ENCODE measurements at regions not wholly inside any gene's neighbourhood (a gene's known extent, or its start where the extent isn't known, plus 50 kb on each side); places are given as distances from the start of the nearest gene placed in this dataset.
"Not testable (repeated sequence)": the region's sequence is repeated elsewhere in the genome, so short reads cannot be mapped to it uniquely, and the experiment has no call there.

GRCh38 chr1:47688461-47689296 lies 250.8 kb downstream of the FOXD2 start:
- DNase-seq: no peak

GRCh38 chr1:47689894-47690293 lies 252.1 kb downstream of the FOXD2 start:
- DNase-seq: no peak

DNA sequence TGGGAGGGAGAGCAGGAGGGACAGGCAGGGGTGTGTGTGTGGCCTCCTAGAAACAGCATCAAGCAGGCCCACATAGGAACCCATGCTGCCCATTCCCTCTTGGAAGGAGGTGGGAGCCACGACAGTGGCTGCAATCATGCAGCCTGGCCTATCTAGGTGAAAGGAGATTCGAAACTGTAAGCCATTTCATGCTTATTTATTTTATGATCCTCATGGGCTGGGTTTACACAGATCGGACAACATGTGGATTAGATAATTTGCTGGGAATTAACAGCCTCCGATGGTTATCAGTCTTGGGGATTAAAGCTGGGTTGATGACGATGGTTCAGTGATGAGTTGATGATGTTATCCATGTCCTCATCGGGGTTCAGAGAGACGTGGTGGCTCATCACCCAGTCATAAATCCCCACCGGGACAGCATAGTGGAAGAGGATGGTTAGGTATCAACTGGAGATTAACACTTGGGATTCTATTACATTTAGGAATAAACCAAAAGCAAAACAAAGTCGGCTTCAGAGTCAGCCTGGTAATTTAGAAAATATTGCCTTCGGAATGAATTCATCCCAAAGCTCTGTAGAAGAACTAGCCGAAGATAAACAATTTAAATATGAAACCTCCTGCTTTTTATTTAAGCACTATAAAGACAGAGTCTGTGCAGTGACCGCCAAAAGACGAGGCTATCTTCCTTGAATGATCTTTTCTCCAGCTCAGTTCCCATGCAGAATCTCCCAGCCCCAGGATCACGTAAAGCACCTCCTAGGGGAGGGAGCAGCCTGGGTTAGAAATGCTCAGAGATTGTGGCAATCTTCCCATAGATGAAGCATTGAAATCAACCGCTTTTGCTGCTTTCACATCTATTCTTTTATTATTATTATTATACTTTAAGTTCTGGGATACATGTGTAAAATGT lies 252.8 kb downstream of the FOXD2 start:
- DNase-seq: no peak

DNA sequence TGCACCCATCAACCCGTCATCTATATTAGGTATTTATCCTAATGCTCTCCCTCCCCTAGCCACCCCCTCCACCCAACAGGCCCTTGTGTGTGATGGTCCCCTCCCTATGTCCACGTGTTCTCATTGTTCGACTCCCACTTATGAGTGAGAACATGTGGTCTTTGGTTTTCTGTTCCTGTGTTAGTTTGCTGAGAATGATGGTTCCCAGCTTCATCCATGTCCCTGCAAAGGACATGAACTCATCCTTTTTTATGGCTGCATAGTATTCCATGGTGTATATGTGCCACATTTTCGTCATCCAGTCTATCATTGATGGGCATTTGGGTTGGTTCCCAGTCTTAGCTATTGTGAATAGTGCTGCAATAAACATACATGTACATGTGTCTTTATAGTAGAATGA lies 253.4 kb downstream of the FOXD2 start:
- DNase-seq: not testable (repeated sequence)

DNA sequence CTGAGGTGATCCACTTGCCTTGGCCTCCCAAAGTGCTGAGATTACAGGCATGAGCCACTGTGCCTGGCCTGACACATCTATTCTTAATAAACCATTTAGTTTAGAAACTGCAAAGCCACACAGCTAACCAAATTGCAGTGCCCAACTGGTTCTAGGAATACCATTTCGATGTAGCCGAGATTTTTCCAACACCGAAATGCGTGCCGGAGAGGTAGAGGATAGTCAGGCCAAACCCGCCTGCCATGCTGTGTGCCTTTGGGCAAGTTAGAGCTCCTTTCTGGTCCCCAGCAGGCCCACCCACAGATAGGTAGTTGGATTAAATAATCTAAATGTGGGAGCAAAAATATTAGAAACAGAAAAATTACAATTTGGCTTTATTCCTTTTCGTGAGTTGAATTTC lies 254.4 kb downstream of the FOXD2 start:
- no peak for DNase-seq

- DNase-seq: no peak
Observed at GRCh38 chr1:47693115-47693514, 255.3 kb downstream of the FOXD2 start.

GRCh38 chr1:47694011-47694890 lies 256.4 kb downstream of the FOXD2 start:
- no peak for DNase-seq

GRCh38 chr1:47696404-47696736 lies 258.5 kb downstream of the FOXD2 start:
- DNase-seq: no peak

DNA sequence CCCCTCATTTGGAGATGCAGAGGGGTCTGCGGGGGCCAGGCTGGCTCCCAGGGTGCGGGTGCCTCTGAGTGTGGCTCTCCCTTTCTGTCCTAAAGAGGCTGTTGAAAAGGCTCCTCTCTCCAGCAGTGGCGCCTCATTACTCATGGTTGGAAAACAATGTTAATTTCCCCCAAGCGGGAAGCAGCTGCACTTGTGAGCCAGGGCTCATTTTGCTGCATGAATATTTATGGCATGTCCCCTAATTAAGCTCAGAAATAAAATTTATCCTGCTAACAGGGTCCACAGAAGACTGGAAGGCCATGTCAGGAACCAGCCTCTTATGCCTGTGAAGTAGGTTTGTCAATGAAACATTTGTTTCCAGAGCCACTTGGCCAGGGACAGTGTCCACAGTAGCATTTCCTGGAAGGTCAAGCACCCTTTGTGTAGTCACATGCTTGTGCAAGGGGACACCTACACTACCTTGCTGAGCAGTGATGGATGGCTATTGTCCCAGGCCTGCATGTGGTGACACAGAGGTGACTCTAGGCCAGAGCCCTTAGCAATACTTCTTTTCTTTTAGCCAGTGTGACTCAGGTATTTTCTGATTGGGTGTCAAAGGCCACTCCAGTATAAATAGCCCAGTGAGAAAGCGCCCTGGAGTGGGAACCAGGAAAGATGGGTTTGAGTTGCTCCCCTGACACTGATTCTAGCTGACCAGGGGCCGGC lies 259.0 kb downstream of the FOXD2 start:
- DNase-seq: no peak

DNA sequence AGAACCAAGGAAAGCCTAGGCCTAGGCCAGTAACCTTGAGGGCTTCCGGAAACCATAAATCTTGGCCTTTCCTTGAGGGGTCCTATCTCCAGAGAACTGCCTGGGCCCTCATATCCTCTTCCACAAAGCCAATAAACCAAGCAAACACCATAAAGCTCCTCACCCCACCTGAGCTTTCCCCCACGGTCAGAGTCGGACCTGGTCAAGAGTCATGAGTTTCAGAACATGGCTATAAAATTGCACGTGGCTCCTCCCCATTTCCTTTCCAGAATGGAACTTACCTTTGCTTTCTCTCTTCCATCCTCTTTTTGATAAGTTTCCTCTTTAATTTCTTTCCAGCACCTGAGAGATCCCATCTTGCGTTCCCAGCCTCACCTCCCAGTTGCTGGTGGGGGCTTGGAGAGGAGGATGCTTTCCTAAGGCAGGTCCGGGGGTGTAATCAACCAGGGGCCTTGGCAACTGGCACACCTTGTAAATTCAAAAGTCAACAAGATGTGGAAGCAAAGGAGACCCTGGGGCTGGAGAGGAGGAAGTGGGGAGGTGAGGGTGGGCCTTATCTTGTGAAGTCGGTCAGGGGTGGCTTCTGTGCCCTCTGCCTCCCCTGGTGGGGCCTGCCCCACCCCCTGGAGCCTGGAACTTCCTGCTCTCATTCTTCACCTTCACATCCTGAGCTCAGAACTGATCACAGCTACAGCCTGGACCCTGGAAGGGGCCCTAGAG lies 259.9 kb downstream of the FOXD2 start:
- DNase-seq: no peak

DNA sequence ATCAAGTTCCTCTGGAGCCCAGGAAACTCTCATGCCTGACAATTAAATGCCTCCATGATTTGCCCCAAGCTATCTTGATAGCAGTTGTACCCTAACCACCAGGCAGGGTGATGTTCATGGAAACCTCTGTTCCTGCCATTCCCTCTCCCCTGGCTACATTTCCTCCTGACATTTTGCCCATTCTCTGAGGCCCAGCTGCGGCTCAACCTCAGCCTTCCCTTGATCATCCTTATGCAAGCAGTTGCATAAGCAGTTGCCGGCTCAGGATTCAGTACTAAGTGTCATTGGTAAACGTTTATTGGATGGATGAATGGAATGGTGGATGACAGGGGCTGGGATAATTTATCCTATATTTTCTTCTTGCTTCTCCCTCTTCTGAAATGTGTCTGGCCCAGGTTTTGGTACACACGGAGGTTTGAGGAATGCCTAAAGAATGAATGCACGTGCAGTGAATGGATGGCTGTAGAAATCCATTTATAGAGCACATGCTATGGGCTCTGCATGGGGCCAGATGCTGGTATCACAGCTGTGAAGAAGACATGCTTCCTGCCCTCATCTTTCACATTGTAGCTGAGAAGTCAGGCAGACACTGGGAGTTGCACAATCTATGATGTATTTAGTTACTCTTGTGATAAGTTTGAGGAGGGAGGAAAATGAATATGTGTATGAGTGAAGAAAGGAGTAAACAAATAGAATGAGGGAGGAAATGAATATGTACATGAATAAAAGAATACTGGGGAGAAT lies 261.8 kb downstream of the FOXD2 start:
- no peak for DNase-seq

DNA sequence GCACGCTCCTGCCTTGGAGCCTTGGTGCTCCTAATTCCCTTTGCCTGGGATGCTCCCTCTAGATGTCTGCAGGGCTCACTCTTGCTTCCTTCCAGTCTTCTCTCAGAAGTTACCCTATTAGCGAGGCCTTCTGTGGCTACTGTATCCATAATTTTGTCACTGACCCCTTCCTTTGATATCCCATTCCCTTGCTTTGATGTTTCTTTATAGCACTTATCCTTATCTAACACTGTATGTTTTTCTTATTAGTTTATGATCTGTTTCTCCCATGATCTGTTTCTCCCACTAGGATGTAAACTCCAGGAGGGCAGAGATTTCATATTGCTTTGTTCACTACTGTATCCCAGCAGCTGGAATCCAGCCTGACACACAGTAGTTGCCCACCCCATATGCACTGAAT lies 263.4 kb downstream of the FOXD2 start:
- no peak for DNase-seq

GRCh38 chr1:47701741-47702515 lies 264.1 kb downstream of the FOXD2 start:
- DNase-seq: no peak

GRCh38 chr1:47703156-47703825 lies 265.4 kb downstream of the FOXD2 start:
- DNase-seq: no peak

DNA sequence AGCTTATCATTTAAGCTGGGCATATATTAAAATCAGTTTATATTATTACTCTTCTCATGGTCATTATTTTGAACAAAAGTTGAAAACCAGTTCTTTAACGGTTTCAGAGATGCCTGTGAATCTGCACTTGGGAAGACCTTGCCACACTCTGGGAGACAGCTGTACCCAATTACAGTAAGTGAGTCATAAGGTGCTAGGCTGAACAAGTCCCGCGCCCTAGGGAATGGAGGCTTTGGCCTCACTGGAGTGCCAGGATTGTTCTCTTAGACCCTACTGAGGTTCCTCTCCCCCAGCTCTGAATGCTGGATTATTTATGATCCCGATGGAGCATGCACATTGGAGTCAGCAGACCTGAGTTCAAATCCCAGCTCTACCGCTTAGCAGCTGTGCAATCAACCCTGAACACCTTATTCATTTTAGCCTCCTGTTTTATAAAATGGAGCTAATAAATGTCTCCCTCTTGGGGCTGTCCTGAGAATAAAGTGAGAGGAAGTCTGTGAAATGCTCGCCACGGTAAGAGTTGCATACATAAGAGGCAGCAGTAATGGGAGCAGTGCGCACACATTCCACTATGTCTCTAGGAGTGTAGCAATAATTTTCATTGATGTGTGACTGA lies 266.2 kb downstream of the FOXD2 start:
- no peak for DNase-seq

DNA sequence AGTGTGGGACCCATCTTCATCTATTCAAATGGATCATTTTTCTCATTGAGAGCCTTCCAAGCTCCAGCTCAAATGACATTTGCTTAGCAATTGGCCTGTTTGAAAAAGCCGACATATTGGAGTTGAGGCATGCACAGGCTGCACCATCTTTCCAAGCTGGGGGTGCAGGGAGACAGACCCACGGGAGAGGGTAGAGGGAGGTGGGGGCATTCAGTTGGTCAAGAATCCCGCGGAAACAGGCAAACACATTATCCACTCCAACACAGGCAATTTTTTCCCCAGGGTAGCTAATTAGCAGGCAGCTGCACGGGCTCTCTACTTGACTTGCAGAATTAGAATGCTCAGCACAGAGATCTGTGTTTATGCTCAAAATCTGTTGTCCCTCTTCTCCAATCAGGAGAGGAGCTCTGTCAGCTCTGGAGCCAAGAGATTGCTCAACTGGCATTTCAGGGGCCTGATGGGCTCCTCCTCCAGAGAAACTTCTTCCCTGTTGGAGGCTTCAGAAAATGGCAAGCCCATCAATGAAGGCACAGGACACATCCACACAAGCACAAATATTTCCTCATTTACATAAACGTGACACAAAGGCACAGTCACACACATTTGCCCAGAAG lies 267.8 kb downstream of the FOXD2 start:
- DNase-seq: no peak

DNA sequence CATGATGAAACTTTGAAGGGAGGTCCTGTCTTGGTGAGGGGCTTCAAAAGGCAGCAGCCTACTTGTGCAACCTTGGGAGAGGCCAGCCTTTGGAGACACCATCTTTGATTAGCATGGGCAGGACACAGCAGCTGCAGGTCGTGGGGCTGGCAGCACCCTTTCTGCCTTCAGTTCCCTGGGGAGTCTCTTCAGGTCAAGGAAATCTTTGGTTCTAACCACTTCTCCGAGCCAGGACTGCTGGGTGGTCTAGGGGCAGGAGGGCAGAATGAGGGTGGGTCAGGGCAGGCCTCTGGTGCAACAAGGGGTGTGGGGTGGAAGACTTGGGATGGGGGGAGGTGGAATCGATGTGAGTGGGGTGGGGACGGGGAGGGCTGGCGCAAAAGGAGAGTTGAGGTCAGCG lies 269.7 kb downstream of the FOXD2 start:
- DNase-seq: no peak

GRCh38 chr1:47708019-47708535 lies 270.2 kb downstream of the FOXD2 start:
- no peak for DNase-seq

GRCh38 chr1:47708658-47709018 lies 270.8 kb downstream of the FOXD2 start:
- no peak for DNase-seq

All from NCI-H2171 (cell line).